IPS-NIHi7 (cell line): ENCODE measurements at regions not wholly inside any gene's neighbourhood (a gene's known extent, or its start where the extent isn't known, plus 50 kb on each side); places are given as distances from the start of the nearest gene placed in this dataset.
"Not testable (repeated sequence)": the region's sequence is repeated elsewhere in the genome, so short reads cannot be mapped to it uniquely, and the experiment has no call there.

Experiments
- DNase-seq: peaks from one replicate; pipeline ENCODE4 v3.0.0; 2012; ENCODE audit warnings: mixed read lengths; ENCODE audit errors: extremely low spot score

DNA sequence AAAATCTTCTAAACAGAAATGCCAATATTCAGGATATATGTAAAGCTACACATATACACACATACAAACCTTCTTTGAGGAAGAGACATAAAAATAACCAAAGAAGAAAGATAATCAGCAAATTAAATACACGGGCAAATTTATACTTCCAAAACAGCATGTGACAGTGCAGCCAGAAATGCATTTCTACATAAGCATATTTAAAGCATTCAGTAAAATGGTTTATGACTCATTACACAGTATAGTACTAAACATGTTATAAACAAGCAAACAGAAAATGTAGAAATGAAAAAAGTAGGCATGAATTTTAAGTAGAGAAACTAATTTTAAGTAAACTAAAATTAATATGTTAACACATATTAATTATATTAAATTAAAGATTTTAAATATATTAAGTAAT, 1717.2 kb downstream of the OTOL1 start:
- DNase-seq, result no peak

- no peak for DNase-seq
Observed at GRCh38 chr3:163196815-163197374, 1700.3 kb downstream of the OTOL1 start.

DNA sequence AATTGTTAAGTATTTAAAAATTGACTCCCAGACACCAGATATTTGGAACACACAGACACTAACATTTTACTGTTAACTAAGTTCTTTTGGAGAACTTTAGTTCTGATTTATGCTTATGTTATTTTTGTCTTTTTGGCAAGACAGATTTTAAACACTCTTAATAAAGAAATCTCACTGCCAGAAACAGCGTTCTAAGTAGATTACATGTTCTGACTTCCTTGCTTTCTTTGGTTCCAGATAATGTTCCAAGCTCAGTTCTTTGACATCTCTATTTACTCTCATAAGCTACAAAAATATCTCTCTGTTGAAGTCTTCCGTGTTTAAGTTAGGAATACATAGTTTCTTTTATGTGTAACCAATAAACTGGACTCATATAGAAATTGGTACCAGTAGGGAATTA, 1699.6 kb downstream of the OTOL1 start:
- no peak for DNase-seq

DNA sequence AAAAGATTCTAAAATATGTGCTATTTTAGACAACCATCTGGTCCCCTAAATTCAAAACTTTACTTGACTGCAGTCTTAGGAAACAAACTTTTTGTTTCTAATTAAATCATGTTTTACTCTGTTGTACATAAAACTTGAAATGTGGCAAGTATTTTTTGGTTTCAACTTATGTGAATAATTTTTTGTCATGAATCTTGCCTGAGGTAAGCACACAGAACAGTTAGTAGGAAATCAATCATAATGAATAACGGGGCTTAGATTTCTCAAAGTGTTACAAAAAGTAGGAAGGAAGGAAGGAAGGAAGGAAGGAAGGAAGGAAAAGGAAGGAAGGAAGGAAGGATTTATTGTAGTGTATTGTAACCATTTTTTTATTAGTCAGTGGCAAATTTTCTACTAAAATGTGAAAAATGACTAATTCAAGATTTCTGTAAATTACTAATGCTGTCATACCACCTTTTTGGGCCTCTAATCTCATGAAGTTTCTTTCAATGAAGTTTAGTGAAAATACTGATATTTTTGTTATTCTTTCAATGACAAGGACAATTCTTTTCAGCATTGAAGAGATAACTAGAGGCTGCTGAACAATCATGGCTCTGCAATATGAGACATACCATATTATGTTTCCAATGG, 1689.2 kb downstream of the OTOL1 start:
- no peak for DNase-seq

DNA sequence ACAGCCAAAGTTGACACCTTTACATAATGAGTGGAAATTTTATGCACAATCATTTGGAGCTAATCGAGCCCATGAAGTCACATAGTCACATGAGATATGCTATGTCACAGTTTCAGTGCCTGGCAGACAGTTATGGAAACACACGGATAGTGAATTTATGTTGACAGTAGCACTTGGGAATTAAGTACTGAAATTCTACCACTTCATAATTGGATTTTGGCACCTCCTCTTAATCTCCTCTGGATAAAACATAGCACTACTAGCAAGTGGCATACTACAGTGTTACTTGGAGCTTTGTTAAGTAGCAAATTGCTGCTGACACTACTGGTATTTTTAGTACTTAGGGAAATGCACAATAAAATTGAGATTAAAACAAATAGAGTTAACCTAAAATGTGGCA, 1679.4 kb downstream of the OTOL1 start:
- no peak for DNase-seq

- not testable (repeated sequence) for DNase-seq
Observed at GRCh38 chr3:163172513-163172912, 1675.9 kb downstream of the OTOL1 start.

- DNase-seq, result no peak
Observed at GRCh38 chr3:163166197-163166596, 1669.6 kb downstream of the OTOL1 start.

- DNase-seq, result no peak
Observed at GRCh38 chr3:163159306-163159705, 1662.7 kb downstream of the OTOL1 start.

DNA sequence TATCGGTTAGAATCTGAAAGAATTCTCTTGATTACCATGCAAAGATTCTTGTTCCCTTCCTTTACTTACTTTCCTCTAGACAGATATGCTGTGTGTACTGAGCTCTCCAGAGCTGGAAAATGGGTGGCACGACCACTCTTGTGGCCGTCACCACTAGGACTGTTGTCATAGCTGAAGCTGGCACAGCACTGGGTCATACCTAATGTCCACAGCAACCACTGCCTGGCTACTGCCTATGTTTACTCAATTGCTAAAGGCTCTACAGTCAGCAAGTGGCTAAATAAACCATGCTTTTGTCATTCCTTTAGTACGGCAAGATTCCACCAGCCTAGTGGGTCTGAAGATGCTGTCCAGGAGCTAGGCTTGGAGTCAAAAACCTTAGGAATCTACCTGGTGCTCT, 1643.0 kb downstream of the OTOL1 start:
- no peak for DNase-seq

- no peak for DNase-seq
Observed at GRCh38 chr3:163138258-163138657, 1641.7 kb downstream of the OTOL1 start.

- no peak for DNase-seq
Observed at GRCh38 chr3:163132111-163132510, 1635.5 kb downstream of the OTOL1 start.

DNA sequence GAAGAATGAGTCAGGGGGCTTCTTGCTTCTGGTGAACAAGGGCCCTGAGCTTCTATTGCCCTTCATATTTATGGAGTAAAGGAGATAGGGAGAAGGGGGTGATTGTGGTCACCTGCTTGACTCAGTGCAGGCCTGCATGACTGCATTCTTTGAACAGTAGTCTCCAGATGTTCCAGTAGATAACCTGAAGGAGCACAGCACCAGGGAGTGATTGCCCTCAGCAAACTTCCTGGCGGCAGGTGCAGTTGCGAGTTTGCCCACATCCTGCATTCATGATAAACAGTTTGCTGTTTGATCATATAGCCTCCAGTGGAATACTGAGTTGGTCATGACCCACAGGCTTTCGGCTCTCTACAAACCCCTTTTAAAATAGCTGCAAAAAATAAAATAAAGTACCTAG, 1632.7 kb downstream of the OTOL1 start:
- no peak for DNase-seq

- DNase-seq, result no peak
Observed at GRCh38 chr3:163126115-163126514, 1629.5 kb downstream of the OTOL1 start.
